ENCODE measurements at regions not wholly inside any gene's neighbourhood (a gene's known extent, or its start where the extent isn't known, plus 50 kb on each side); places are given as distances from the start of the nearest gene placed in this dataset.
"Not testable (repeated sequence)": the region's sequence is repeated elsewhere in the genome, so short reads cannot be mapped to it uniquely, and the experiment has no call there.

- Mint-ChIP-seq H3K36me3 (no peaks in the 10 kb centered on the region), H3K4me3 (no peak overlapping the region), H3K9me3 (no peaks in the 10 kb centered on the region), H3K27ac (no peak overlapping the region), H3K27me3 (peaks cover 13% of the 10 kb centered on the region), H3K4me1 (no peaks in the 10 kb centered on the region)
- Histone ChIP-seq H3K36me3 (ENCODE audit: control insufficient read depth, insufficient read depth, low read length) (no peaks in the 10 kb centered on the region), H3K27me3 (ENCODE audit: control insufficient read depth, insufficient read depth, low read length) (no peaks in the 10 kb centered on the region), H3K9me3 (ENCODE audit: control insufficient read depth in 2 of 2, low read length in 2 of 2) (no peaks in the 10 kb centered on the region), H3K4me3 (ENCODE audit: low read depth, low read length) (no peak overlapping the region), H3K27ac (ENCODE audit: insufficient read depth, low read length, poor library complexity, severe bottlenecking) (no peak overlapping the region), H3K4me1 (ENCODE audit: control insufficient read depth, insufficient read depth, low read length, poor library complexity, severe bottlenecking) (no peaks in the 10 kb centered on the region)
- no peak for ATAC-seq (ENCODE audit: low read depth in 2 of 2)
- no peak for DNase-seq
Observed at GRCh38 chr2:109669731-109670130, 55.6 kb downstream of the SOWAHC start.

DNA sequence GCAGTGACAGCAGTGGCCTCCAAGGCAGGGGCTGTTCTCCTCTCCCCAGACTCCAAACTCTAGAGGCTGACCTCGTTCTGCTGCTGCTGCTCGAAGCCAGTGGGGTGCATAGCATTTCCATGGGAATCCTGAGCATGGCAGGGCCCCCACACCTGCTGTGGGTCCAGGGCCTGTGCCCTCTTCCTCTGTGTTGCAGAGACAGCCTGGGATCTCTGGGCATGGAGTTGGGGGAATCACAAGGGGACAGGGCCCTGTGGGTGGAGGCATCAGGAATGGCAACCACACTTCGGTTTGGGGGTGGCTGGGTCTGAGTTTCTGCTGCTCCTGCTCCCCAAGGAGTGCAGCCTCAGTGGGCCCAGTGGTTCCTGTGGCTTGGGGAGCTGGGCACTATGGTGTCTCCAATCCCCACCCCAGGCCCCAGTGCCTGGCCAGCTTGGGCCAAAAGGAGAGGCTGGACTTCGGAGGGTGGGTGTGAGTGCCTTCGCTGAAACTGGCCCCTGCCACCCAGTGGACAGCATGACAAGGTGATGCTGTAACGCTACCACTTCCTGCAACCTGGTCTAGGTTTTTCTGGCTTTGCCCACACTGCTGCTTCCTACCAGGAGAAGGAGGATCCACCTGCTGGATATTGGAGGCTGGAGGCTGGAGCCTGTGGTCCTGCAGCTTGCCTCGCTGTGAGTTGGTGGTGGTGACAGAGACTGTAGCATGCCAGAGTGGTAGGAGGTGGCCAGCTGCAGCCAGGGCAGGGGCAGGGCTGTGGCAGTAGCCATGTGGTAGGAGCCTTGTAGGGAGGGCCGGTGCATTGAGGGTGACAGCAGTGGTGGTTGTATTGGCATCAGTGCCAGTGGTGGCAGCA lies 56.6 kb downstream of the SOWAHC start:
- H3K27ac ChIP-seq (ENCODE audit: insufficient read depth, low read length, poor library complexity, severe bottlenecking): no peak overlapping the region
- H3K36me3 ChIP-seq (ENCODE audit: control insufficient read depth, insufficient read depth, low read length): no peaks in the 10 kb centered on the region
- no peak for ATAC-seq (ENCODE audit: low read depth in 2 of 2)
- H3K4me3 Mint-ChIP-seq: no peak overlapping the region
- no peak overlapping the region for H3K27ac Mint-ChIP-seq
- H3K36me3 Mint-ChIP-seq: no peaks in the 10 kb centered on the region
- DNase-seq: no peak
- H3K27me3 ChIP-seq (ENCODE audit: control insufficient read depth, insufficient read depth, low read length): no peaks in the 10 kb centered on the region
- H3K4me1 ChIP-seq (ENCODE audit: control insufficient read depth, insufficient read depth, low read length, poor library complexity, severe bottlenecking): no peaks in the 10 kb centered on the region
- no peaks in the 10 kb centered on the region for H3K9me3 ChIP-seq (ENCODE audit: control insufficient read depth in 2 of 2, low read length in 2 of 2)
- no peaks in the 10 kb centered on the region for H3K4me1 Mint-ChIP-seq
- no peak overlapping the region for H3K4me3 ChIP-seq (ENCODE audit: low read depth, low read length)
- peaks cover 13% of the 10 kb centered on the region for H3K27me3 Mint-ChIP-seq
- H3K9me3 Mint-ChIP-seq: no peaks in the 10 kb centered on the region

DNA sequence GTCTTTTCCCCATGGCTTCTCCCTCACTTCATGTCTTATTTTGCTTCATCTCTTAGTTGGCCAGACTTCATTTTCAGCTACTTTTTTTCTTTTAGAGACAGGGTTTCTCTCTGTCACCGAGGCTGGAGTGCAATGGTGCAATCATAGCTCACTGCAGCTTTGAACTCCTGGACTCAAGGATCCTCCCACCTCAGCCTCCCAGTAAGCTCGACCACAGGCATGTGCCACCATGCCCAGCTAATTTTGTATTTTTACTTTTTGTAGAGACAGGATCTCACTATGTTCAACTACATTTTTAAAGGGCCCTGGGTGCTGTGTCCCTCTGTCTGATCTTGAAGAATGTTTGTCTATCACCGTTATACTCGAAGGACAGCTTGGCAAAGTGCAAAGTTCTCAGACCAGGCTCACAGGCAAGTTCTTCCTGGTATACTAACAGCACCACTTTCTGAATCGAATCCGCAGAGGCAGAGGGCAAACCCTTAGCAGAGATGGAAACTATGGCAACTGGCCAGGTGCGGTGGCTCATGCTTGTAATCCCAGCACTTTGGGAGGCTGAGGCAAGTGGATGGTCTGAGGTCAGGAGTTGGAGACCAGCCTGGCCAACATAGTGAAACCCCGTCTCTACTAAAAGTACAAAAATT lies 60.9 kb downstream of the SOWAHC start:
- no peak overlapping the region for H3K4me3 ChIP-seq (ENCODE audit: low read depth, low read length)
- no peaks in the 10 kb centered on the region for H3K36me3 ChIP-seq (ENCODE audit: control insufficient read depth, insufficient read depth, low read length)
- H3K27ac Mint-ChIP-seq: no peak overlapping the region
- ATAC-seq (ENCODE audit: low read depth in 2 of 2) (no peak), DNase-seq (no peak)
- no peaks in the 10 kb centered on the region for H3K36me3 Mint-ChIP-seq
- H3K9me3 Mint-ChIP-seq: peaks cover 0 to 1% (median 0%) of the 10 kb centered on the region in 7 donors
- no peaks in the 10 kb centered on the region for H3K4me1 Mint-ChIP-seq
- H3K9me3 ChIP-seq (ENCODE audit: control insufficient read depth in 2 of 2, low read length in 2 of 2): no peaks in the 10 kb centered on the region
- no peak overlapping the region for H3K27ac ChIP-seq (ENCODE audit: insufficient read depth, low read length, poor library complexity, severe bottlenecking)
- no peak overlapping the region for H3K4me3 Mint-ChIP-seq
- H3K27me3 Mint-ChIP-seq: peaks cover 13% of the 10 kb centered on the region
- no peaks in the 10 kb centered on the region for H3K4me1 ChIP-seq (ENCODE audit: control insufficient read depth, insufficient read depth, low read length, poor library complexity, severe bottlenecking)
- peaks cover 2% of the 10 kb centered on the region for H3K27me3 ChIP-seq (ENCODE audit: control insufficient read depth, insufficient read depth, low read length)

DNA sequence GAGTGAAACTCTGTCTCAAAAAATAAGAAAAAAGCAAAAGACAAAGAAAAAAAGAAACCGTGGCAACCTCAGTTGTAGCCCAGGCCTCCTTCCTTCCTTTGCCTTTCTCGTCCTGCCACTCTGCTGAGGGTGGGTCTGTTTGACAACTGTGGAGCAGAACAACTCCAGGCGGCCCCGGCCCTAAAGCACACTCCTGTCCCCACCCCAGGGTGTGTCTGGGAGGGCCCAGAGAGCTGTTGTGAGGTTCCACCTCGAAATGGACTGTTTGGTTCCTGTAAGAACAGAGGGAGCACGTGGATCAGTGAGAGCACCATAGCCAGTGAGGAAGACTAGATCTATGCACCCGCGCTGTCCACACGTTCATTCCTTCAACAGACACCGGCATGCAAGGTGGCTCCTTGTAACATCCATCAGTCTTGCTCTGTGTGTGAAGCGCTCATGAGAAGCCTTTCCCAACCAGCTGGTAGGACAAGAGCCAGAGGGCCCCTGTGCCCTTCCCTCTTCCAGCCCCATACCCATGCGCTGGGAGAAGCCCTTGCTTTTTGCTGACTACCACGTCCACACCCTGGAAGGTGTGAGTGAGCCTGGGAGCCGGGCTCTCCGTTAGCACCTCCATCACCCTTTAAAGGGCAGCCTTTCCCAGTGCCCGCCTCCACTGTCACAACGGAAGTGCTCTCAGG lies 61.6 kb downstream of the SOWAHC start:
- no peaks in the 10 kb centered on the region for H3K4me1 ChIP-seq (ENCODE audit: control insufficient read depth, insufficient read depth, low read length, poor library complexity, severe bottlenecking)
- H3K9me3 ChIP-seq (ENCODE audit: control insufficient read depth in 2 of 2, low read length in 2 of 2): no peaks in the 10 kb centered on the region
- Mint-ChIP-seq H3K9me3 (peaks cover 0 to 1% (median 0%) of the 10 kb centered on the region in 7 donors), H3K36me3 (no peaks in the 10 kb centered on the region), H3K4me1 (no peaks in the 10 kb centered on the region), H3K4me3 (no peak overlapping the region), H3K27me3 (peaks cover 18% of the 10 kb centered on the region), H3K27ac (no peak overlapping the region)
- no peak overlapping the region for H3K4me3 ChIP-seq (ENCODE audit: low read depth, low read length)
- H3K36me3 ChIP-seq (ENCODE audit: control insufficient read depth, insufficient read depth, low read length): no peaks in the 10 kb centered on the region
- no peak for DNase-seq
- H3K27ac ChIP-seq (ENCODE audit: insufficient read depth, low read length, poor library complexity, severe bottlenecking): no peak overlapping the region
- no peak for ATAC-seq (ENCODE audit: low read depth in 2 of 2)
- H3K27me3 ChIP-seq (ENCODE audit: control insufficient read depth, insufficient read depth, low read length): peaks cover 2% of the 10 kb centered on the region

- peaks cover 0 to 1% (median 0%) of the 10 kb centered on the region in 7 donors for H3K9me3 Mint-ChIP-seq
- no peak for ATAC-seq (ENCODE audit: low read depth in 2 of 2)
- H3K4me3 ChIP-seq (ENCODE audit: low read depth, low read length): no peak overlapping the region
- H3K36me3 ChIP-seq (ENCODE audit: control insufficient read depth, insufficient read depth, low read length): no peaks in the 10 kb centered on the region
- no peaks in the 10 kb centered on the region for H3K9me3 ChIP-seq (ENCODE audit: control insufficient read depth in 2 of 2, low read length in 2 of 2)
- H3K27me3 Mint-ChIP-seq: peaks cover 23% of the 10 kb centered on the region
- H3K36me3 Mint-ChIP-seq: no peaks in the 10 kb centered on the region
- H3K4me1 ChIP-seq (ENCODE audit: control insufficient read depth, insufficient read depth, low read length, poor library complexity, severe bottlenecking): no peaks in the 10 kb centered on the region
- H3K27ac Mint-ChIP-seq: no peak overlapping the region
- H3K4me3 Mint-ChIP-seq: no peak overlapping the region
- peaks cover 2% of the 10 kb centered on the region for H3K27me3 ChIP-seq (ENCODE audit: control insufficient read depth, insufficient read depth, low read length)
- no peak overlapping the region for H3K27ac ChIP-seq (ENCODE audit: insufficient read depth, low read length, poor library complexity, severe bottlenecking)
- DNase-seq: no peak
- H3K4me1 Mint-ChIP-seq: no peaks in the 10 kb centered on the region
Observed at GRCh38 chr2:109676346-109676902, 62.3 kb downstream of the SOWAHC start.

- ATAC-seq (ENCODE audit: low read depth in 2 of 2); DNase-seq; H3K9me3 ChIP-seq (ENCODE audit: control insufficient read depth in 2 of 2, low read length in 2 of 2); H3K27ac ChIP-seq (ENCODE audit: insufficient read depth, low read length, poor library complexity, severe bottlenecking); H3K4me3 ChIP-seq (ENCODE audit: low read depth, low read length); H3K4me1 ChIP-seq (ENCODE audit: control insufficient read depth, insufficient read depth, low read length, poor library complexity, severe bottlenecking); H3K36me3 ChIP-seq (ENCODE audit: control insufficient read depth, insufficient read depth, low read length); H3K27ac Mint-ChIP-seq; H3K4me1 Mint-ChIP-seq; H3K9me3 Mint-ChIP-seq; H3K27me3 ChIP-seq (ENCODE audit: control insufficient read depth, insufficient read depth, low read length); H3K36me3 Mint-ChIP-seq; H3K4me3 Mint-ChIP-seq: not testable (repeated sequence)
- H3K27me3 Mint-ChIP-seq: peaks cover 15% of the 10 kb centered on the region
Observed at GRCh38 chr2:109677121-109677731, 63.1 kb downstream of the SOWAHC start.

- no peak overlapping the region for H3K27ac ChIP-seq (ENCODE audit: insufficient read depth, low read length, poor library complexity, severe bottlenecking)
- no peak overlapping the region for H3K4me3 Mint-ChIP-seq
- H3K4me1 ChIP-seq (ENCODE audit: control insufficient read depth, insufficient read depth, low read length, poor library complexity, severe bottlenecking): no peaks in the 10 kb centered on the region
- no peaks in the 10 kb centered on the region for H3K36me3 ChIP-seq (ENCODE audit: control insufficient read depth, insufficient read depth, low read length)
- H3K27me3 ChIP-seq (ENCODE audit: control insufficient read depth, insufficient read depth, low read length): peaks cover 2% of the 10 kb centered on the region
- H3K4me1 Mint-ChIP-seq: no peaks in the 10 kb centered on the region
- no peak overlapping the region for H3K4me3 ChIP-seq (ENCODE audit: low read depth, low read length)
- peaks cover 0 to 1% (median 0%) of the 10 kb centered on the region in 7 donors for H3K9me3 Mint-ChIP-seq
- ATAC-seq (ENCODE audit: low read depth in 2 of 2): no peak
- no peaks in the 10 kb centered on the region for H3K36me3 Mint-ChIP-seq
- peaks cover 11% of the 10 kb centered on the region for H3K27me3 Mint-ChIP-seq
- no peak for DNase-seq
- H3K9me3 ChIP-seq (ENCODE audit: control insufficient read depth in 2 of 2, low read length in 2 of 2): no peaks in the 10 kb centered on the region
- no peak overlapping the region for H3K27ac Mint-ChIP-seq
Observed at GRCh38 chr2:109677835-109678580, 63.8 kb downstream of the SOWAHC start.
